ENCODE measurements at regions not wholly inside any gene's neighbourhood (a gene's known extent, or its start where the extent isn't known, plus 50 kb on each side); places are given as distances from the start of the nearest gene placed in this dataset.

GRCh38 chr2:84132370-84132769, 326.7 kb downstream of the SUCLG1 start:
- Histone ChIP-seq H3K9me1 (ENCODE audit: control insufficient read depth, extremely low read depth, insufficient read depth, low read length) (no peaks in the 10 kb centered on the region), H3K4me1 (ENCODE audit: control insufficient read depth, extremely low read depth, insufficient read depth, low read length) (no peaks in the 10 kb centered on the region), H3K79me2 (ENCODE audit: control insufficient read depth, insufficient read depth, low read length) (no peaks in the 10 kb centered on the region), H3K36me3 (ENCODE audit: control insufficient read depth in 2 of 2, extremely low read depth in 1 of 2, insufficient read depth in 2 of 2, low read length in 2 of 2) (no peaks in the 10 kb centered on the region), H3K9ac (ENCODE audit: control insufficient read depth, extremely low read depth, insufficient read depth, low read length) (no peak overlapping the region), H3K27me3 (ENCODE audit: control insufficient read depth, extremely low read depth, insufficient read depth, low read length) (no peaks in the 10 kb centered on the region), H3K4me2 (ENCODE audit: control insufficient read depth, extremely low read depth, insufficient read depth, low read depth, low read length) (no peak overlapping the region), H4K20me1 (ENCODE audit: control insufficient read depth, extremely low read depth, insufficient read depth, low read length) (no peaks in the 10 kb centered on the region), H3K27ac (ENCODE audit: control insufficient read depth, insufficient read depth, low read length) (no peak overlapping the region), H3K4me3 (ENCODE audit: control insufficient read depth in 2 of 3, extremely low read depth in 1 of 3, insufficient read depth in 2 of 3, low read depth in 1 of 3, low read length in 3 of 3) (no peak overlapping the region), H2AFZ (ENCODE audit: control insufficient read depth, low read length) (no peak overlapping the region), H3K9me3 (ENCODE audit: control insufficient read depth, low read depth, low read length) (no peaks in the 10 kb centered on the region)
- DNase-seq (ENCODE audit: low read depth, low spot score) (no peak), FAIRE-seq (no peak)
- TF ChIP-seq EZH2 (IDR thresholded peaks at IDR 0.05; ENCODE audit: low read length), result no peak
- no peak for TF ChIP-seq CTCF (optimal IDR thresholded peaks at IDR 0.05 in 1 of 3, IDR thresholded peaks at IDR 0.05 in 1 of 3, conservative IDR thresholded peaks at IDR 0.05 in 1 of 3; ENCODE audit: extremely low read depth in 1 of 3, insufficient read depth in 2 of 3, low read length in 3 of 3)
- dilution Hi-C loops (cut with MboI; ENCODE audit: extremely low pct_ligation_motif_present, low sequenced_read_pairs), result no loop called here

- no peaks in the 10 kb centered on the region for H3K9me3 ChIP-seq (ENCODE audit: control insufficient read depth, low read depth, low read length)
- H3K27me3 ChIP-seq (ENCODE audit: control insufficient read depth, extremely low read depth, insufficient read depth, low read length), result no peaks in the 10 kb centered on the region
- TF ChIP-seq EZH2 (IDR thresholded peaks at IDR 0.05; ENCODE audit: low read length) (no peak), CTCF (optimal IDR thresholded peaks at IDR 0.05 in 1 of 3, IDR thresholded peaks at IDR 0.05 in 1 of 3, conservative IDR thresholded peaks at IDR 0.05 in 1 of 3; ENCODE audit: extremely low read depth in 1 of 3, insufficient read depth in 2 of 3, low read length in 3 of 3) (no peak)
- no peaks in the 10 kb centered on the region for H4K20me1 ChIP-seq (ENCODE audit: control insufficient read depth, extremely low read depth, insufficient read depth, low read length)
- no peak overlapping the region for H2AFZ ChIP-seq (ENCODE audit: control insufficient read depth, low read length)
- dilution Hi-C loops (cut with MboI; ENCODE audit: extremely low pct_ligation_motif_present, low sequenced_read_pairs), result no loop called here
- H3K36me3 ChIP-seq (ENCODE audit: control insufficient read depth in 2 of 2, extremely low read depth in 1 of 2, insufficient read depth in 2 of 2, low read length in 2 of 2), result no peaks in the 10 kb centered on the region
- no peak for FAIRE-seq
- no peak overlapping the region for H3K4me3 ChIP-seq (ENCODE audit: control insufficient read depth in 2 of 3, extremely low read depth in 1 of 3, insufficient read depth in 2 of 3, low read depth in 1 of 3, low read length in 3 of 3)
- no peaks in the 10 kb centered on the region for H3K9me1 ChIP-seq (ENCODE audit: control insufficient read depth, extremely low read depth, insufficient read depth, low read length)
- H3K79me2 ChIP-seq (ENCODE audit: control insufficient read depth, insufficient read depth, low read length), result no peaks in the 10 kb centered on the region
- no peaks in the 10 kb centered on the region for H3K4me1 ChIP-seq (ENCODE audit: control insufficient read depth, extremely low read depth, insufficient read depth, low read length)
- H3K27ac ChIP-seq (ENCODE audit: control insufficient read depth, insufficient read depth, low read length), result no peak overlapping the region
- H3K4me2 ChIP-seq (ENCODE audit: control insufficient read depth, extremely low read depth, insufficient read depth, low read depth, low read length), result no peak overlapping the region
- no peak for DNase-seq (ENCODE audit: low read depth, low spot score)
- no peak overlapping the region for H3K9ac ChIP-seq (ENCODE audit: control insufficient read depth, extremely low read depth, insufficient read depth, low read length)
Observed at GRCh38 chr2:84131278-84131830, 327.7 kb downstream of the SUCLG1 start.
